HG03045 (cell line): ENCODE measurements at regions not wholly inside any gene's neighbourhood (a gene's known extent, or its start where the extent isn't known, plus 50 kb on each side); places are given as distances from the start of the nearest gene placed in this dataset.

Experiments
- ATAC-seq: cut with Tn5 transposase; IDR thresholded peaks from one replicate; pipeline ENCODE4 v1.9.1; 2021; ENCODE audit warnings: mild to moderate bottlenecking, moderate library complexity; ENCODE audit not compliant: unreplicated experiment

- no peak for ATAC-seq
Measured at GRCh38 chr10:62453274-62453673, 79.1 kb downstream of the ZNF365 start.

GRCh38 chr10:62454687-62455397, 80.7 kb downstream of the ZNF365 start:
- ATAC-seq = no peak

- peak; percentile 98 for ATAC-seq
Measured at GRCh38 chr10:62456611-62457101, 82.5 kb downstream of the ZNF365 start.

DNA sequence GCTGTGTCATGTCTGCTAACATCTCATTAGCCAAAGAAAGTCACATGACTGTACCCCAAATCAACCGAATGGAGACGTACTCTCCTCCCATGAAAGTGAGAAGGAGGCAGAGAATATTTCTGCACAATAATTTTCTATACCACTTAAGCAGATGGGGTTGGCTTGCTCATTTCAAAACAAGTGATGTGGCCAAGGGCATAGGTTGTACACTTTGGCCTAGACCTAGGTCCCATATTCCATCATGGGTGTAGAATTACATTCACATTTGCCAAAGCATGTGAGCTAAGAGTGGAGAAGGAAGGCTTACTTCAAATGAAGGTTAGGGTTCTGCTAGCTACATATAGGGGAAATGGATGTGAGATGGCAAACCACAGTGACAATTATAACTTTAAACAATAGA, 83.0 kb downstream of the ZNF365 start:
- peak; percentile 1 for ATAC-seq

DNA sequence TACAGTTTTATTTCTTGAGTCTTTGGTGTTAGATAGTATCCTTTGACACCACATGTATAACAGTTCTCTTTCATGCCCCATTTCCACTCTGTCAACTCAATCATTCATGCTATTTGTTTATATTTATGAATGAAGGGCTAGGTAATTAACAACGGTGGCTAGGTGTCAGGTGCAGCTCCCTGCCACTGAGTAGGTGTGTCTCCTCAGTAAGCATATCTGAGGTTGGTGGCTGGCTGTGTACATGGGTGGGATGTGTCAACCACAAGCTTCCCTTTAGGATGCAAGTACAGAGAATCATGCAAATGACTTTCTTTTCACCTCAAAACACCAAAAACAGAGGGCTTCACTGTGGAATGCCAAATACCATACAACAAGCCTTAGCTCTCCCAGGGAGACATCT, 83.4 kb downstream of the ZNF365 start:
- ATAC-seq = peak; percentile 33

DNA sequence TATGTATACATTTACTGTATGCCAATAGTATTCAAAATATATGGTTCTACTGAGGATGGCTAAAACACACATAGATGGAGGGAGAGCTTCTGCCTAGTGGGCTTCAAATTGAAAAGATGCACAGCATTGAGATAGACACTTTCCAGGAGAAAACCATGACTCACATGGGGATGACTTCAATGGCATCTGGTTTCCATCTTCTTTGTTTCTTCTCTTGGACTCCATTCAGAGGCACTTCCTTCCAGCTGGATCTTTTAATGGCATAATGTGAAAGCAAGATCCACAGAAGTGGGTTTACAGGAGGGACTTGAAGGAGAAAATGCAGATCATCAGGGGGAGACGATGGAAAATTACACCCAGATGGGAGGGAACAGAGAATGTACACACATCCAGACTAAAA, 84.9 kb downstream of the ZNF365 start:
- no peak for ATAC-seq

DNA sequence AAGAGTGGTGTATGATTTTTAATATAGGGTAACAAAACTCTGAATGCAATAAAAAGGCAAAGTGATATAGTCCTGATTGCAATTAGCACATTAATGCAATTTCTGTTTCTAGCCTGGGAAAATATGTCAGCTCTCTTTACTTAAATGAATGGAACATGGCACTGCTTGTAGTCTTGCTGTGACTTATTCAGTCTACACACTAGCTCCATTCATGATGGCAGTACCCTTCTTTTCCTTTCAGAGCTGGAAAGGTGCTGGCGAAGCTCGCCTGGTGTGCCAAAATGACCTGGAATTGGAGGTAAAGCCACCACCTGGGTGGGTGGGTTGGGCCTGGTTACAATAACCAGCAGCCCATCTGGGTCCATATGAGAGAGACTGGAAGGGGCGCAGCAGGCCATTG, 85.3 kb downstream of the ZNF365 start:
- ATAC-seq = no peak

DNA sequence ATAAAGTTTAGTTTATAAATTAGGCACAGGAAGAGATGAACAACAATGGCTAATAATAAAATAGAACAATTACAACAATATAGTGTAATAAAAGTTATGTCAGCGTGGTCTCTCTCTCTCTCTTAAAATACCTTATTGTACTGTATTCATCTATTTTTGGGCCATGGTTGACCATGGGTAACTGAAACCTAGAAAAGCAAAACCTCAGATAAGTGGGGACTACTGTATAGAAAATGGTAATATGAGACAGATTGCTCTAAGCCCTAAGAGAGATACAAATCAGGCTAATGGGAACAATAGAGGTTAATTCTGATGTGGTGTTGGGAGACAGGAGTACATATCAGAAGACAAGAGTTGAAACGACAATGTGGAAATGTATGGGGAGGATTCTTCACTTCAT, 86.2 kb downstream of the ZNF365 start:
- ATAC-seq = no peak

GRCh38 chr10:62461120-62461519, 87.0 kb downstream of the ZNF365 start:
- no peak for ATAC-seq

GRCh38 chr10:62462461-62462860, 88.3 kb downstream of the ZNF365 start:
- no peak for ATAC-seq

- no peak for ATAC-seq
Measured at GRCh38 chr10:62463364-62463763, 89.2 kb downstream of the ZNF365 start.

GRCh38 chr10:62464308-62464707, 90.1 kb downstream of the ZNF365 start:
- no peak for ATAC-seq

DNA sequence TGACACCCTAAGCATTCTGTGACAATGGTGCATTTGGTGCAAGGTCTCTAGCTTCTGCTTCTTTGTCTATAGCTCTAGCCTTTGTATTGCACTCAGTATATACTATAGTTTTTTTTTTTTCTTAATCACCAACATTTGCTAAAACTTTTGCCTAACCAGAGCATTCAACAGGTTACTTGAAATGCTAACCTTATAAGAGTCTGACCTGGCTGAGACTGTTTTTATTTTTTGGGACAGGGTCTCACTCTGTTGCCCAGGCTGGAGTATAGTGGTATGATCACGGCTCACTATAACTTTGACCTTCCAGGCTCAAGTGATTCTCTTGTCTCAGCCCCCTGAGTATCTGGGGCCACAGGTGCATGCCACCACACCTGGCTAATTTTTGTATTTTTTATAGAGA, 92.4 kb downstream of the ZNF365 start:
- ATAC-seq = no peak

DNA sequence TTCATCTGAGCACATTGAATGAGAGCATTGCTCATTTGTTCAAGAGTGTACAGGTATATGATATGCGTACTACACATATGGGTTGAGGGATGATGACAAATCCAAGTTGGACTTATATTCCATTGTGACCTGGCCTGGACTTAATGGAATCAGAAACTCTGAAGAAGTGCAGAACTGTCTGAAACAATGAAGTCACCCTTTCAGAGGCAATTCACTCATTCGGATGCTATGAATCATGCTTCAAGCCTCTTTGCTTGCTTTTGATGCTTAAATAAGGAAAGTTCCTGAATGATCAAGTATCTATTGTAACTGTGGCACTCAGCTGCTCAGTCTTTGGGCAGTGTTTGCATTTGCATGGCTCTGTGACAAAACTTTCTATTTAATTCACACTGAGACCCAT, 93.4 kb downstream of the ZNF365 start:
- ATAC-seq = no peak

- no peak for ATAC-seq
Measured at GRCh38 chr10:62471711-62472110, 97.5 kb downstream of the ZNF365 start.

DNA sequence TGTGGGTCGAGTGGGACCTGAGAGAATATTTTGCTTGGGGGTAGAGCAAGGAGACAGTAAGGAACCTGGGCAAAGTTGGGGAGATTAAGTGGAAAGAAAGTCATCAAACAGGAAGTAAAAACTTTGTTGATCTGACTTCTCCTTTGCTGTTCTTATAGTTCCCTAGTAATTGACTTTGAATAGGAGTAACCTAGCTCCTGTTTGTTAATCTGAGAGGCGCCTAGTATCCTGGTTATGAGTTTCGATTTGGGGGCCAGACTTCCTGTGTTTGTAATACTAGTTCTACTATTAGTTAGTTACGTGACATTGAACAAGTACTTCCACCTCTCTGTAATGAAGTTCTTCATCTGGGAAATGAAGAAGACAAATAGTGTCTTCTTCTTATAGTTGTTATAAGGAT, 99.1 kb downstream of the ZNF365 start:
- no peak for ATAC-seq

GRCh38 chr10:62475551-62475950, 101.4 kb downstream of the ZNF365 start:
- ATAC-seq = no peak

DNA sequence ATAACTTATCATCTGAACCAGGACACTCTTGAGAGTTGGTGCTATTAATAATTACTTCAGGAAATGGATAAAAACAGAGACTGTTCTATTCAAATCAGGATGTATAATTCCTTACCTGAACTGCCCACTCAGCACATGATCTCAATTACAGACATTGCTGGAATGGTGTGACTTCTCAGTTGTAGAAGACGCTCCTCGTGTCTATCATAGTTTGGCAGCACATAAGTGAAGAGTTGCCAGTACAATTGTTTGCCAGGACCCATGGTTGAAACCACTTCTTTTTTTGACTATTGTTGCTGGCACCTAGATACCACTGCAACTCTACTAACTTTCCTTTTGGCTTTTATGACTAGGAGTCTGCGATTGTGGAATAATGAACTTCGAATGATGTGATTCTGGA, 105.4 kb downstream of the ZNF365 start:
- no peak for ATAC-seq

GRCh38 chr10:62480196-62480595, 106.0 kb downstream of the ZNF365 start:
- ATAC-seq = no peak

GRCh38 chr10:62482581-62482980, 108.4 kb downstream of the ZNF365 start:
- ATAC-seq = no peak

DNA sequence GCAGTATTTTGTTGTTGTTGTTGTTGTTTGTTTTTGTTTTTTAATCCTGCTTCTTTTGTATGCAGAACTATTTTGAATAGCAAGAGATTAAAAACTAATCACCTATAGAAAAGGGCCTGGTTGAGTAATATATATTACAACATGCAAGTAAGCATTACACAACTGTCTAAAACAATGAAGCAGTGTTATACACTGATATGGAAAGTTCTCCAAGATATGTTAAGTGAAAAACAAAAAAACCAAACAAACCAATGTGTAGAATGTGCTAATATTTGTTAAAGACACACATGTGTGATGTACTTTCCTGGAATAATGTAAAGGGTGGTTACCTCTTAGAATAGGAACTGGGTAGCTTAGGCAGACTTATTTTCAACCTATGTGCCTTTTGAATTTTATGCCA, 117.4 kb downstream of the ZNF365 start:
- ATAC-seq = no peak

DNA sequence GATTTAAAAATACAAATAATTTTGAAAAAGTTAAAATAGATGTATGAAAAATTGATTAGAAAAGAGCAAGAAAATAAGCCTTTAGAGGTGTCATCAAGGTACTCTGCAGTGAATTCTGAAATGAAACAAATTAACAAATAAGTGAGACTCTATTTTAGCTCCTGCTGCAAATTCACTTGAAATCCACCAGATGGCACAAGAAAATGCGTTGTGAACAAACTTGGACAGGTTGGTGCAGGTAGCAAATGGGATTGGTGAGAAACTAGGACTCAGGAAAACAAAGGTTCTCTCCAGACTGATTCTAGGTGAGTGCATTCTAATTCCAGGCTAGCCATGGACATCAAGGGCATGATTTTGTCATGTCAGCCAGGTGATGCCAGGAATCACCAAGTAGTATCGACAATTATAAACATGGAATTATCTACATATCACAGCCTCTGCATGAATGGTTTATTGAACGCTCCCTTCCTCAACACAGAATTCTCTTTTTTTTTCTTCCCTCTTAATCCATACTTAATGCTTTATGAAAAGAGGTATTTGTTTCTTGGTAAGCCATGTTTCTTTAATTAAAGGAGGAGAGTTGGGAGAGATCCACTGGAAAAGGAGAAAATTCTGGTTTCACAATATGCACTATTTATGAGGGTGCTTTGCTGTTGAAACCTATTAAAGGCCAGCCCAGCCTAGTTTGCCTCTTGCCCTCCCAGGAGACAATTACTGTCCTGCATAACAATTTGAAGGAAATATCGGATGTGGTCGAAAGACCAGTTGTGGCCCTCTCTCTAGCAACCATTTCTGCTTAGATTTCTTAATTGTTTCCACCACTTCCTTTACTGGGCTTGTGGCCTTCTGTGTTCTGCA, 118.1 kb downstream of the ZNF365 start:
- no peak for ATAC-seq
